ENCODE measurements at regions not wholly inside any gene's neighbourhood (a gene's known extent, or its start where the extent isn't known, plus 50 kb on each side); places are given as distances from the start of the nearest gene placed in this dataset.

DNA sequence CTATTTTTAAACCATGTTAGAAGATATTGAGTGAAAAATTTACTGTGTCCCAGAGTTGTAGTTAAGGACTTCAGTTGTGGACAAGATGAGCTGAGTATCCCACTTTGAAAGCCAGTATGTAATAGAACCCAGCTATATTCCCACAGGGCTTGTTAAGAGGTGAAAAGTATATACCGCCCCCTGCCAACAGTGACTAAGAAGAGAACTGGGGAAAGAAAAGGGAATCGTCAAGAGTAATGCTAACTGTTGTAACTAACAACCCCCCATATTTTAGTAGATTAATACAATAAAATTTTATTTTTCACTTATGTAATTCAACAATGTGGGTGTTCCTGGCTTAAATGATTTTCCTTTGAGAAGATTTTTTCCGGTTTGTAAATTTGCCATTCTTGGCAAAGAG lies 250.4 kb upstream of the GIMD1 start:
- Histone ChIP-seq H3K9ac (ENCODE audit: insufficient read length, low read depth) (no peak overlapping the region), H3K36me3 (ENCODE audit: insufficient read depth, insufficient read length, low read length) (no peaks in the 10 kb centered on the region), H3K4me1 (ENCODE audit: insufficient read depth, insufficient read length) (no peaks in the 10 kb centered on the region), H3K27me3 (ENCODE audit: insufficient read depth, insufficient read length) (no peaks in the 10 kb centered on the region), H3K4me3 (ENCODE audit: insufficient read length, low read depth) (no peak overlapping the region), H3K9me3 (ENCODE audit: insufficient read depth, low read length) (no peaks in the 10 kb centered on the region)
- no peak for DNase-seq (ENCODE audit: low read depth, low spot score)
- TF ChIP-seq ZNF274 (IDR thresholded peaks at IDR 0.05; ENCODE audit: low read depth, low read length) (no peak), YY1 (IDR thresholded peaks at IDR 0.05; ENCODE audit: insufficient read depth, insufficient read length) (no peak), SUZ12 (IDR thresholded peaks at IDR 0.05; ENCODE audit: extremely low read depth, insufficient read depth, insufficient read length) (no peak)

GRCh38 chr4:106615961-106616360 lies 247.4 kb upstream of the GIMD1 start:
- H3K27me3 ChIP-seq (ENCODE audit: insufficient read depth, insufficient read length) = no peaks in the 10 kb centered on the region
- H3K36me3 ChIP-seq (ENCODE audit: insufficient read depth, insufficient read length, low read length) = no peaks in the 10 kb centered on the region
- H3K9ac ChIP-seq (ENCODE audit: insufficient read length, low read depth) = no peak overlapping the region
- TF ChIP-seq ZNF274 (IDR thresholded peaks at IDR 0.05; ENCODE audit: low read depth, low read length) = no peak
- TF ChIP-seq YY1 (IDR thresholded peaks at IDR 0.05; ENCODE audit: insufficient read depth, insufficient read length) = no peak
- DNase-seq (ENCODE audit: low read depth, low spot score) = no peak
- H3K9me3 ChIP-seq (ENCODE audit: insufficient read depth, low read length) = 0 out of 2 replicates have a peak, but pooled peaks cover under 1% of the 10 kb centered on the region
- no peaks in the 10 kb centered on the region for H3K4me1 ChIP-seq (ENCODE audit: insufficient read depth, insufficient read length)
- H3K4me3 ChIP-seq (ENCODE audit: insufficient read length, low read depth) = no peak overlapping the region

DNA sequence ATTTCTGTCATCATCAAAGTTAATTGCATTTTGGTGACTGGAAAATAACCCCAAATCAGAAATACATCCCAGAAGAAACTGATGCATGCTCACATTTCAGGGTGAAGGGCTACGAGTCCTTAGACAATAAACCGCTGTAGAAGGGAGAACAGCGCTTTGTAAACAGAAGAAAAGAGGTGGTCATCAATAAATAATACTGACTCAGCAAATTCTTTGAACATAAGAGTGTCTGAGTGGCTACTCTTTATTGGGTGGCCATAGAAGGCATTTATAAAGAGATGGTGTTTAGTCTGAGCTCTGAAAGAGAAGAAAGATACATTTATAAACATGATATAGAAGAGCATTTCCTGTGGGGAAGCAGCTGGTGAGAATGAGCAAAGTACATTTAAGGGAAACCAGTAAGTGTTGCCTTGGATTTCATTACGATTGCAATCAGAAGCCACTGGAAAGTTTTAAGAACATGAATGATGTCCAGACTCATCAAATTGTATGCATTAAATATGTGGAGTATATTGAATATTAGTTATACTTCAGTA lies 246.9 kb upstream of the GIMD1 start:
- no peaks in the 10 kb centered on the region for H3K36me3 ChIP-seq (ENCODE audit: insufficient read depth, insufficient read length, low read length)
- no peaks in the 10 kb centered on the region for H3K27me3 ChIP-seq (ENCODE audit: insufficient read depth, insufficient read length)
- H3K9me3 ChIP-seq (ENCODE audit: insufficient read depth, low read length) = peaks cover 5% of the 10 kb centered on the region; the same call in 1 of the 2 replicates
- no peaks in the 10 kb centered on the region for H3K4me1 ChIP-seq (ENCODE audit: insufficient read depth, insufficient read length)
- TF ChIP-seq SUZ12 (IDR thresholded peaks at IDR 0.05; ENCODE audit: extremely low read depth, insufficient read depth, insufficient read length) = no peak
- no peak for TF ChIP-seq ZNF274 (IDR thresholded peaks at IDR 0.05; ENCODE audit: low read depth, low read length)
- TF ChIP-seq YY1 (IDR thresholded peaks at IDR 0.05; ENCODE audit: insufficient read depth, insufficient read length) = no peak
- no peak for DNase-seq (ENCODE audit: low read depth, low spot score)
- H3K4me3 ChIP-seq (ENCODE audit: insufficient read length, low read depth) = no peak overlapping the region
- H3K9ac ChIP-seq (ENCODE audit: insufficient read length, low read depth) = no peak overlapping the region

- no peak for TF ChIP-seq YY1 (IDR thresholded peaks at IDR 0.05; ENCODE audit: insufficient read depth, insufficient read length)
- no peak overlapping the region for H3K4me3 ChIP-seq (ENCODE audit: insufficient read length, low read depth)
- H3K27me3 ChIP-seq (ENCODE audit: insufficient read depth, insufficient read length) = no peaks in the 10 kb centered on the region
- no peak for DNase-seq (ENCODE audit: low read depth, low spot score)
- peaks cover 10% of the 10 kb centered on the region; the same call in 1 of the 2 replicates for H3K9me3 ChIP-seq (ENCODE audit: insufficient read depth, low read length)
- no peaks in the 10 kb centered on the region for H3K36me3 ChIP-seq (ENCODE audit: insufficient read depth, insufficient read length, low read length)
- no peak overlapping the region for H3K9ac ChIP-seq (ENCODE audit: insufficient read length, low read depth)
- no peaks in the 10 kb centered on the region for H3K4me1 ChIP-seq (ENCODE audit: insufficient read depth, insufficient read length)
Observed at GRCh38 chr4:106614441-106614840, 245.9 kb upstream of the GIMD1 start.

GRCh38 chr4:106609917-106610316 lies 241.3 kb upstream of the GIMD1 start:
- Histone ChIP-seq H3K4me3 (ENCODE audit: insufficient read length, low read depth) (no peak overlapping the region), H3K9me3 (ENCODE audit: insufficient read depth, low read length) (peaks cover 10% of the 10 kb centered on the region; the same call in 1 of the 2 replicates), H3K27me3 (ENCODE audit: insufficient read depth, insufficient read length) (no peaks in the 10 kb centered on the region), H3K9ac (ENCODE audit: insufficient read length, low read depth) (no peak overlapping the region), H3K36me3 (ENCODE audit: insufficient read depth, insufficient read length, low read length) (no peaks in the 10 kb centered on the region), H3K4me1 (ENCODE audit: insufficient read depth, insufficient read length) (no peaks in the 10 kb centered on the region)
- TF ChIP-seq SUZ12 (IDR thresholded peaks at IDR 0.05; ENCODE audit: extremely low read depth, insufficient read depth, insufficient read length) (no peak), YY1 (IDR thresholded peaks at IDR 0.05; ENCODE audit: insufficient read depth, insufficient read length) (no peak)
- no peak for DNase-seq (ENCODE audit: low read depth, low spot score)

GRCh38 chr4:106607558-106607957 lies 239.0 kb upstream of the GIMD1 start:
- no peak overlapping the region for H3K4me3 ChIP-seq (ENCODE audit: insufficient read length, low read depth)
- peaks cover 18% of the 10 kb centered on the region; the same call in 1 of the 2 replicates for H3K9me3 ChIP-seq (ENCODE audit: insufficient read depth, low read length)
- TF ChIP-seq SUZ12 (IDR thresholded peaks at IDR 0.05; ENCODE audit: extremely low read depth, insufficient read depth, insufficient read length) (no peak), ZNF274 (IDR thresholded peaks at IDR 0.05; ENCODE audit: low read depth, low read length) (no peak), YY1 (IDR thresholded peaks at IDR 0.05; ENCODE audit: insufficient read depth, insufficient read length) (no peak)

DNA sequence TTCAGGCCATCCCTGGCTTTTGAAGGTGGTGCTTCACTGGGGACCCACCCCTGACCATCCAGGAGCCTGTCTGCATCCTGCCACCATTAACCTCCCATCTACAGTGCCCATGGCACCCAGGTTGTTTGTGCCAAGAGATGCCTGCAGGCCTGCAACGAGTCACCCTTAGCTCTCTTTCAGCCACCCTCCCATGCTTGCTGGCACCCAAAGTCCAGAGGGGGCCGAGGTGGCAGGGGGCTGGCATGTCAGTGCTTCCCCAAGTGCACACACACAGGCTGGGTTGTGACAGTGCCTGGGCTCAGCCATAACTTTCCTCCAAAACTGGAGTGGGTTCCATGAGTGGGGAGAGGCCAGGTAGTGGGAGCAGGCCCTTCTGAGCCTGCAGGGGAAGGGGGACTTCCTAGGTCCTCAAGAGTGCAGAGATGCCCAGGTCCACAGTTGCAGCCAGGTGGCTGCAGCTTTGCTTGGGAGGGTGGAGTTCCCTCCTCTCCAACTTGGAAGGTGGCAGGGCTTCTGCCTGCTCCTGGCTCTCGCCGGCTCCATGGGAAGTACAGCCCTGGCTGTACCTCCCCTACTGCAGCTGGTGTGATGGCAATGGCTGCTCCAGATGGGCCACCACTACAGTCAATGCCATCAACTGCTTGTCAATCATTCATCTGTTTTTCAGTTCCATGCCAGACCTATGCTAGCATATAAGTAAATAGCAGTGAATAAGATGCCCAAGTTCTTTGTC lies 235.9 kb upstream of the GIMD1 start:
- no peak for DNase-seq (ENCODE audit: low read depth, low spot score)
- Histone ChIP-seq H3K36me3 (ENCODE audit: insufficient read depth, insufficient read length, low read length) (no peaks in the 10 kb centered on the region), H3K4me3 (ENCODE audit: insufficient read length, low read depth) (no peak overlapping the region), H3K27me3 (ENCODE audit: insufficient read depth, insufficient read length) (no peaks in the 10 kb centered on the region), H3K4me1 (ENCODE audit: insufficient read depth, insufficient read length) (no peaks in the 10 kb centered on the region), H3K9me3 (ENCODE audit: insufficient read depth, low read length) (peaks cover 8% of the 10 kb centered on the region; the same call in 1 of the 2 replicates), H3K9ac (ENCODE audit: insufficient read length, low read depth) (no peak overlapping the region)
- TF ChIP-seq SUZ12 (IDR thresholded peaks at IDR 0.05; ENCODE audit: extremely low read depth, insufficient read depth, insufficient read length) (no peak), ZNF274 (IDR thresholded peaks at IDR 0.05; ENCODE audit: low read depth, low read length) (no peak), YY1 (IDR thresholded peaks at IDR 0.05; ENCODE audit: insufficient read depth, insufficient read length) (no peak)

More at GRCh38 chr4:106607558-106607957, 239.0 kb upstream of the GIMD1 start:
- Histone ChIP-seq H3K27me3 (ENCODE audit: insufficient read depth, insufficient read length) (no peaks in the 10 kb centered on the region), H3K4me1 (ENCODE audit: insufficient read depth, insufficient read length) (no peaks in the 10 kb centered on the region), H3K9ac (ENCODE audit: insufficient read length, low read depth) (no peak overlapping the region), H3K36me3 (ENCODE audit: insufficient read depth, insufficient read length, low read length) (no peaks in the 10 kb centered on the region)
- no peak for DNase-seq (ENCODE audit: low read depth, low spot score)
